LNCAP (cell line): ENCODE measurements at regions not wholly inside any gene's neighbourhood (a gene's known extent, or its start where the extent isn't known, plus 50 kb on each side); places are given as distances from the start of the nearest gene placed in this dataset.

ENCODE experiments used
- TF ChIP-seq, protein P1 (sequence below): fragments of 450-650 bp; IDR thresholded peaks from 2 replicates; pipeline ENCODE4 v1.5.1; 2017; ENCODE audit warnings: mild to moderate bottlenecking

DNA sequence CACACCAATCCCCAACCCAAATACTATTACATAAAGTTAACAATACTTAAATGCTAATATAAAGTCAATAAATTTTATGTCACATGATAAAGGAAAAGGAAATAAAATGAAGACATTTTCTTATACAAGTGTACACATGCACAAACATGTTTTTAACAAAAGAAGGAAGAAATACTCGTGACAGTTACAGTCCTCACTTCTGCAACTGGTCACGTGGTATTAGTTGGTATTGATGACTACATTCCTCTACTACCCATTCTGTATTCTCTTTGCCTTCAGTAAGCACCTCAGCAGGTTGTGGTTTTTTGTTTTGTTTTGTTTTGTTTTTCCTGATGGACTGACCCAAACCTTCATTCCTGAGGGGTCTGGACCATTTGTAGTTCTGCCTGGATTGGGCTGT lies 176.9 kb upstream of the CCNH start:
- TF ChIP-seq, protein P1, sequence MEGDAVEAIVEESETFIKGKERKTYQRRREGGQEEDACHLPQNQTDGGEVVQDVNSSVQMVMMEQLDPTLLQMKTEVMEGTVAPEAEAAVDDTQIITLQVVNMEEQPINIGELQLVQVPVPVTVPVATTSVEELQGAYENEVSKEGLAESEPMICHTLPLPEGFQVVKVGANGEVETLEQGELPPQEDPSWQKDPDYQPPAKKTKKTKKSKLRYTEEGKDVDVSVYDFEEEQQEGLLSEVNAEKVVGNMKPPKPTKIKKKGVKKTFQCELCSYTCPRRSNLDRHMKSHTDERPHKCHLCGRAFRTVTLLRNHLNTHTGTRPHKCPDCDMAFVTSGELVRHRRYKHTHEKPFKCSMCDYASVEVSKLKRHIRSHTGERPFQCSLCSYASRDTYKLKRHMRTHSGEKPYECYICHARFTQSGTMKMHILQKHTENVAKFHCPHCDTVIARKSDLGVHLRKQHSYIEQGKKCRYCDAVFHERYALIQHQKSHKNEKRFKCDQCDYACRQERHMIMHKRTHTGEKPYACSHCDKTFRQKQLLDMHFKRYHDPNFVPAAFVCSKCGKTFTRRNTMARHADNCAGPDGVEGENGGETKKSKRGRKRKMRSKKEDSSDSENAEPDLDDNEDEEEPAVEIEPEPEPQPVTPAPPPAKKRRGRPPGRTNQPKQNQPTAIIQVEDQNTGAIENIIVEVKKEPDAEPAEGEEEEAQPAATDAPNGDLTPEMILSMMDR: no peak

DNA sequence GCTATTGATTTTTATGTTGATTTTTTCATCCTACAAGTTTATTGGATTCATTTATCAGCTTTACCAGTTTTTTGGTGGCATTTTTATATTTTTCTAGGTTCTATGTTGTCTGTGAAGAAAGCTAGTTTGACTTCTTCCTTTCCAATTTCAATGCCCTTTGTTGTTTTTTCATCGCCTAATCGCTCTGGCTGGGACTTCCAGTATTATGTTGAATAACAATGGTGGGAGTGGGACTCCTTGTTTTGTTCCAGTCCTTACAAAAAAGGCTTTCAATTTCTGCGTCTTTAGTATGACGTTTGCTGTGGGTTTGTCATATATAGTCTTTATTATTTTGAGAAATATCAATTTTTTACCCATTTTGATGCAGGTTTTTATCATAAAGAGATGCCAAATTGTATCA lies 175.6 kb upstream of the CCNH start:
- TF ChIP-seq, protein P1: no peak

DNA sequence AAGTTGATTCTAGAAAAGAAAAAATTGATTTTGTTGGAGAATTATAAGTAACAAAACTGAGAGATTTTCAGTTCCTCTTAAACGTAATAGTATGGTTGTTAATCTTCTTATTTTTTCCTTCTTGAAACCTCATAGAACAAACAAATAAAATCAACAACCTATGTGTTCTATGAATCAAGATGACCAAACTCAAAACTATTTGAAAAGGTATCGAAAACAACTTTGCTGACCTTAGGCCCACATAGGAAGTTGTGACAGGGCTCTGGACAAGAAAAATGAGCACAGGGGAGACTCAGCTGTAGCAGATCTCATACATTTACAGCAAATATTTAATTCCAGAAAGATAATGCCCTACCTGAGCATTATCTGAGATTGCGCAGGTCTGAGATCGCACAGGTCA lies 169.4 kb upstream of the CCNH start:
- TF ChIP-seq, protein P1: no peak

DNA sequence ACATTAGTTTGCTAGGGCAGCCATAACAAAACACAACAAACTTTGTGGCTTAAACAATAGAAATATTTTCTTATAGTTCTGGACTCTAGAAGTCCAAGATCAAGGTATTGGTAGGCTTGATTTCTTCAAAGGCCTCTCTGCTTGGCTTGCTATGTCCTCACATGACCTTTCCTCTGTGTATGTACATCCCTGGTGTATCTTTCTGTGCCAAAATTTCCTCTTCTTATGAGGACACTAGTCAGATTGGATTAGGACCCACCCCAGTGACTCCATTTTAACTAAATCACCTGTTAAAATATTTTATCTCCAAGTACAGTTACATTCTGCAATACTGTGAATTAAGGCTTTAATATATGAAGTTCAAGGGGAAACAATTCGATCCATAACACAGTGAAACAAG lies 168.9 kb upstream of the CCNH start:
- TF ChIP-seq, protein P1: no peak

DNA sequence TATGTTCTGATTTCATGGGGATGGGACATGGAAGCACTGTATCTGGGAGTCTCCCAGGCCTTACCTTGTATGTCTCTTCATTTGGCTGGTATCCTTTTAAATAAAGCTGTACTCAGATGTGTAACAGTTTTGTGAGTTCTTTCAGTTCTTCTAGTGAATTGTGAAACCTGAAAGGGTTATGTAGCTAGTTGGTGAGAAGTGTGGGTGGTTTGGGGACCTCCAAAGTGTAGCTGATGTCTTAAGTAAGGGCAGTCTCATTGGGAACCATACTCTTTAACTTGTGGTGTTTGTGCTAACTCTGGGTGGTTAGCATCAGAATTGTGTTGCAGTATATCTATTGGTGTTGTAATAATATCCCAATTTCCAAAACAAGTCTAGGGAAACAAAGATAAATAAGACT lies 166.9 kb upstream of the CCNH start:
- TF ChIP-seq, protein P1: no peak

DNA sequence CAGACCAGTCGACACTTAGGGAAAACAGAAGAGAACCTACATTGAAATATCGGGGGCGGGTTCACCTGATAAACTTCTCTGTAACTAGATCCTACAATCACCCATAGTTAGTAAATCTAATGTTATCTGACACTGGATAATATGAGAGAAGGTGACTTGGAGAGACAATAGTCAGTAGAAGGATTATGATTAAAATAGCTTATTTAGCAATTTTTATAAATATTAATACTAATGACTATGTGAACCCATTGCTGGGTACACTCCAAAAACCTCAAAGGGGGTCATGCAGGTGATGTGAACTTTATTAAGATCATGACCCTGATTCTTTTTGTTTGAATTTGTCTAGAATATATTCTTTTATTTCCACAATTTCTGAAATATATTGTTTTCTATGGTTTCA lies 164.1 kb upstream of the CCNH start:
- TF ChIP-seq, protein P1: no peak

DNA sequence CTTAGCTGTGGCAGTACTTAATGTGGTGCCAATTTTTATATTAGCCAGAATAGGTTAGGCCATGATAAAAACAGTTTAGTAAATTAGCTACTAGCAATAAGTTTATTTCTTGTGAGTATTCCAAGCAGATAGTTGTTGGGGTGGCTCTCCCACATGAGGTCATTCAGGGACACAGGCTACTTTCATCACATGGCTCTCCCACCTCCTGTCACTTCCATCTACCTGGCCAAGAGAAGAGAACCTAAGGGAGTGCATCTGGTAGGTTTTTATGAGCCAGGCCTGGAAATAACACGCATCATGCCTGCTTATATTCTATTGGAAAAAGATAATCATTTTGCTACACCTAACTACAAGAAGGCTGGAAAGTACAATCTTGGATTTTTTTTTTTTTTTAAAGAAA lies 161.4 kb upstream of the CCNH start:
- TF ChIP-seq, protein P1: no peak

DNA sequence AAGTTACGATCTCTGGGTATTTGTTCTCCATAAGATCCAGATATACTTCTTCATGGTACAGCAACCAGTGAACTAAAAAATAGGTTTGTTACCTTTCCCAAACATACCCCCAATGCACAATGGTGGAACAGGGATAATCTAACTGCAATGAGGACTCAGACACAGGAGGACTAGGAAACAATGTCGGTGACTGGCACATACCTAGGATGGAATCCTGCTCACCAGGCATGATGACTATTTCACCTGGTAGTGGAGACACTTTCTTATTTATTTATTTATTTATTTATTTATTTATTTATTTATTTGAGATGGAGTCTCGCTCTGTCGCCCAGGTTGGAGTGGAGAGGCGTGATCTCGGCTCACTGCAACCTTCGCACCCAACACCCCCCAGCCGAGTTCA lies 159.9 kb upstream of the CCNH start:
- TF ChIP-seq, protein P1: no peak
